HepG2 (cell line): ENCODE measurements at regions not wholly inside any gene's neighbourhood (a gene's known extent, or its start where the extent isn't known, plus 50 kb on each side); places are given as distances from the start of the nearest gene placed in this dataset.

Experiments used
- ATAC-seq: fragments of 200-7000 bp; cut with Tn5 transposase; 3 replicates; pipeline ENCODE4 v1.9.1; 2020; ENCODE audit warnings: mild to moderate bottlenecking, moderate library complexity
- BruUV-seq: library from RNA; stranded (reverse); fragments of 400-500 nt; replicated peaks from 2 replicates; lab custom pipeline; 2021; lab: Mats Ljungman, UMichigan
- CTCF ChIA-PET: fragments of 300-600 bp; formaldehyde crosslinking; extraction: SDS; loops from one replicate; lab custom pipeline; 2021; ENCODE audit warnings: low total read pairs, inconsistent platforms, low intra/inter-chr PET ratio; lab: Yijun Ruan, JAX
- POLR2A ChIA-PET: fragments of 350-600 bp; sonication (Branson Sonifier 250); formaldehyde crosslinking; loops from one replicate; lab custom pipeline; 2020; ENCODE audit warnings: antibody characterized with exemption, inconsistent platforms; lab: Yijun Ruan, JAX
- DNase-seq: peaks from one replicate; pipeline ENCODE4 v3.0.0-alpha.2; 2015; ENCODE audit warnings: low spot score
- FAIRE-seq: peaks from 3 replicates; lab custom pipeline; 2011; peaks lifted over from hg19 to GRCh38; lab: Jason Lieb, UNC
- H2AFZ ChIP-seq: one replicate; pipeline ENCODE4 v1.6.1; 2011; ENCODE audit warnings: low read length, inconsistent platforms
- H3K27ac ChIP-seq: fragments of 300-600 bp; 3 replicates; pipeline ENCODE4 v1.8.0; 2011; ENCODE audit warnings: mixed run types, mild to moderate bottlenecking, mixed read lengths, low read length, inconsistent platforms; ENCODE audit not compliant: insufficient read depth; ENCODE audit errors: extremely low read length
- H3K27me3 ChIP-seq, 2 experiments: fragments of 200-600 bp in 1 of 2; 2 replicates in 1 of 2; 3 replicates in 1 of 2; pipeline versions ENCODE4 v1.6.0 to v1.8.0; 2011; ENCODE audit warnings: low read length in 2 of 2, mild to moderate bottlenecking in 2 of 2, moderate library complexity in 2 of 2, inconsistent platforms in 1 of 2; ENCODE audit not compliant: insufficient read depth in 2 of 2, control insufficient read depth in 1 of 2
- H3K36me3 ChIP-seq, 2 experiments: fragments of 200-600 bp in 1 of 2; replicated peaks in 1 of 2; 2 replicates in 1 of 2; 3 replicates in 1 of 2; pipeline versions ENCODE4 v1.5.1 to v1.8.0; 2011; ENCODE audit warnings: low read length in 2 of 2, inconsistent platforms in 1 of 2; ENCODE audit not compliant: insufficient read depth in 2 of 2, control insufficient read depth in 1 of 2
- H3K4me1 ChIP-seq: 2 replicates; pipeline ENCODE4 v1.5.1; 2012; ENCODE audit warnings: low read length, inconsistent platforms; ENCODE audit not compliant: insufficient read depth
- H3K4me2 ChIP-seq: 2 replicates; pipeline ENCODE4 v1.6.0; 2011; ENCODE audit warnings: low read depth, low read length, inconsistent platforms
- H3K4me3 ChIP-seq, 3 experiments: fragments of 200-600 bp in 1 of 3; sonication (generic), shearing (Covaris generic) in 1 of 3; replicated peaks in 1 of 3; 2 replicates each; pipeline ENCODE4 v1.5.1; 2011 to 2016; ENCODE audit warnings: low read length in 3 of 3, inconsistent platforms in 2 of 3, low read depth in 2 of 3, mild to moderate bottlenecking in 2 of 3, control low read depth in 1 of 3, mixed read lengths in 1 of 3; ENCODE audit not compliant: insufficient read depth in 1 of 3
- H3K79me2 ChIP-seq: one replicate; pipeline ENCODE4 v1.6.1; 2011; ENCODE audit warnings: low read length, inconsistent platforms; ENCODE audit not compliant: insufficient read depth
- H3K9ac ChIP-seq: 2 replicates; pipeline ENCODE4 v1.6.0; 2011; ENCODE audit warnings: mild to moderate bottlenecking, low read depth, low read length, inconsistent platforms; ENCODE audit not compliant: insufficient read depth
- H3K9me3 ChIP-seq: 2 replicates; pipeline ENCODE4 v1.5.1; 2012; ENCODE audit warnings: mild to moderate bottlenecking, low read length
- H4K20me1 ChIP-seq: 2 replicates; pipeline ENCODE4 v1.6.0; 2011; ENCODE audit warnings: inconsistent platforms, mild to moderate bottlenecking, low read length, moderate library complexity; ENCODE audit not compliant: insufficient read depth
- CTCF ChIP-seq: sonication (generic); formaldehyde crosslinking; IDR thresholded peaks from 2 replicates; pipeline ENCODE4 v1.5.0; 2020; ENCODE audit warnings: mild to moderate bottlenecking, missing genetic modification reagents, moderate library complexity
- DZIP1 ChIP-seq: sonication (generic); formaldehyde crosslinking; IDR thresholded peaks from 2 replicates; pipeline ENCODE4 v1.5.0; 2020; ENCODE audit warnings: mild to moderate bottlenecking, missing genetic modification reagents
- HMGXB4 ChIP-seq, 2 experiments: sonication (generic) in 1 of 2; formaldehyde crosslinking in 1 of 2; IDR thresholded peaks; 2 replicates each; pipeline versions ENCODE4 v1.4.0 to v1.6.1; 2018 to 2020; ENCODE audit warnings: missing genetic modification reagents in 2 of 2, borderline replicate concordance in 1 of 2, low read depth in 1 of 2, mild to moderate bottlenecking in 1 of 2, missing biosample characterization in 1 of 2
- PHF20 ChIP-seq: sonication (generic); formaldehyde crosslinking; IDR thresholded peaks from 2 replicates; pipeline ENCODE4 v1.5.0; 2020; ENCODE audit warnings: mild to moderate bottlenecking, missing genetic modification reagents
- STAG1 ChIP-seq: sonication (generic); formaldehyde crosslinking; IDR thresholded peaks from 2 replicates; pipeline ENCODE4 v1.4.0; 2020; ENCODE audit warnings: missing genetic modification reagents
- TRIM24 ChIP-seq: sonication (generic); formaldehyde crosslinking; IDR thresholded peaks from 2 replicates; pipeline ENCODE4 v1.8.0; 2022; ENCODE audit warnings: mild to moderate bottlenecking, missing genetic modification reagents
- ZNF276 ChIP-seq: sonication (generic); formaldehyde crosslinking; IDR thresholded peaks from 2 replicates; pipeline ENCODE4 v1.4.0; 2020; ENCODE audit warnings: mild to moderate bottlenecking, low read depth, missing genetic modification reagents
- ZNF362 ChIP-seq: sonication (generic); formaldehyde crosslinking; IDR thresholded peaks from 2 replicates; pipeline ENCODE4 v1.4.0; 2020; ENCODE audit warnings: missing genetic modification reagents, mild to moderate bottlenecking, borderline replicate concordance
- ZNF598 ChIP-seq: sonication (generic); formaldehyde crosslinking; IDR thresholded peaks from 2 replicates; pipeline ENCODE4 v1.5.1; 2020; ENCODE audit warnings: mild to moderate bottlenecking, missing genetic modification reagents, borderline replicate concordance
- WGBS: methylation state at CpG from one replicate; pipeline ENCODE4 v1.1.6; 2017; ENCODE audit warnings: low lambda C conversion rate; 5-methylcytosine and 5-hydroxymethylcytosine counted together
- in situ Hi-C: cut with HindIII; loops from 2 replicates; pipeline ENCODE4 v1.10.0; 2017; ENCODE audit warnings: low pct_unique_long_range_greater_than_20kb; ENCODE audit not compliant: extremely low pct_ligation_motif_present
- intact Hi-C: fragments of 100-400 bp; cut with micrococcal nuclease; formaldehyde crosslinking; loops from one replicate; pipeline ENCODE4 v1.10.0; 2022; ENCODE audit not compliant: unreplicated experiment

- no peak for TF ChIP-seq DZIP1 (CRISPR knock-in tag)
- TF ChIP-seq PHF20 (CRISPR knock-in tag): no peak
- no peak for TF ChIP-seq ZNF598 (CRISPR knock-in tag)
- peak; percentile 22; the same call in 1 of the 2 replicates for TF ChIP-seq CTCF (CRISPR knock-in tag)
- TF ChIP-seq TRIM24 (CRISPR knock-in tag): no peak
- TF ChIP-seq ZNF276: no peak
- no peak for TF ChIP-seq HMGXB4 (CRISPR knock-in tag; IDR thresholded peaks at IDR 0.05; ENCODE audit: borderline replicate concordance in 1 of 2, low read depth in 1 of 2)
- TF ChIP-seq STAG1: peak; percentile 7; the same call in 1 of the 2 replicates
- TF ChIP-seq ZNF362: no peak
- Histone ChIP-seq H2AFZ (no peak overlapping the region), H3K9ac (no peak overlapping the region), H3K9me3 (no peaks in the 10 kb centered on the region), H3K27ac (no peak overlapping the region), H3K27me3 (no peaks in the 10 kb centered on the region), H3K4me1 (no peaks in the 10 kb centered on the region), H3K4me3 (no peak overlapping the region), H3K36me3 (no peaks in the 10 kb centered on the region), H3K4me2 (no peak overlapping the region), H3K79me2 (no peaks in the 10 kb centered on the region), H4K20me1 (no peaks in the 10 kb centered on the region)
- 9% methylated on average over 2 of the region's 2 CpGs for WGBS
- CTCF ChIA-PET: no interaction called here
- no TSS peak for BruUV-seq
- ATAC-seq (0 out of 3 replicates have a peak, but pooled peaks have one; percentile 35), FAIRE-seq (no peak), DNase-seq (no peak)
- POLR2A ChIA-PET: no interaction called here
- in situ Hi-C loops: no loop called here
- intact Hi-C loops: no loop called here
These were observed 213.5 kb downstream of the RFPL4B start for GRCh38 chr6:112560651-112561050.
